ENCODE measurements at regions not wholly inside any gene's neighbourhood (a gene's known extent, or its start where the extent isn't known, plus 50 kb on each side); places are given as distances from the start of the nearest gene placed in this dataset.
"Not testable (repeated sequence)": the region's sequence is repeated elsewhere in the genome, so short reads cannot be mapped to it uniquely, and the experiment has no call there.

- Histone ChIP-seq H3K4me1 (ENCODE audit: control insufficient read depth, insufficient read depth, low read length) (peaks cover 6% of the 10 kb centered on the region), H3K27me3 (ENCODE audit: control insufficient read depth in 1 of 2, insufficient read depth in 2 of 2, low read length in 2 of 2) (no peaks in the 10 kb centered on the region), H3K4me3 (ENCODE audit: low read length in 2 of 2) (no peak overlapping the region), H3K36me3 (ENCODE audit: control insufficient read depth in 2 of 2, insufficient read depth in 2 of 2, low read length in 2 of 2) (no peaks in the 10 kb centered on the region), H3K27ac (ENCODE audit: low read length) (no peak overlapping the region), H3K9ac (ENCODE audit: low read length in 2 of 2) (no peak overlapping the region), H3K9me3 (ENCODE audit: control insufficient read depth in 2 of 2, low read length in 2 of 2) (no peaks in the 10 kb centered on the region)
Observed at GRCh38 chr7:132001146-132001545, 444.7 kb upstream of the PODXL start.

GRCh38 chr7:131999193-131999592 is 442.8 kb upstream of the PODXL start:
- Histone ChIP-seq H3K27ac (ENCODE audit: low read length) (no peak overlapping the region), H3K4me1 (ENCODE audit: control insufficient read depth, insufficient read depth, low read length) (peaks cover under 1% of the 10 kb centered on the region), H3K27me3 (ENCODE audit: control insufficient read depth in 1 of 2, insufficient read depth in 2 of 2, low read length in 2 of 2) (no peaks in the 10 kb centered on the region), H3K36me3 (ENCODE audit: control insufficient read depth in 2 of 2, insufficient read depth in 2 of 2, low read length in 2 of 2) (no peaks in the 10 kb centered on the region), H3K9me3 (ENCODE audit: control insufficient read depth in 2 of 2, low read length in 2 of 2) (no peaks in the 10 kb centered on the region), H3K9ac (ENCODE audit: low read length in 2 of 2) (no peak overlapping the region), H3K4me3 (ENCODE audit: low read length in 2 of 2) (no peak overlapping the region)

GRCh38 chr7:131995324-131995723 is 438.9 kb upstream of the PODXL start:
- Histone ChIP-seq H3K27me3 (ENCODE audit: control insufficient read depth in 1 of 2, insufficient read depth in 2 of 2, low read length in 2 of 2) (no peaks in the 10 kb centered on the region), H3K4me1 (ENCODE audit: control insufficient read depth, insufficient read depth, low read length) (no peaks in the 10 kb centered on the region), H3K36me3 (ENCODE audit: control insufficient read depth in 2 of 2, insufficient read depth in 2 of 2, low read length in 2 of 2) (no peaks in the 10 kb centered on the region), H3K27ac (ENCODE audit: low read length) (no peak overlapping the region), H3K9me3 (ENCODE audit: control insufficient read depth in 2 of 2, low read length in 2 of 2) (no peaks in the 10 kb centered on the region), H3K9ac (ENCODE audit: low read length in 2 of 2) (no peak overlapping the region), H3K4me3 (ENCODE audit: low read length in 2 of 2) (no peak overlapping the region)

- H3K4me1 ChIP-seq (ENCODE audit: control insufficient read depth, insufficient read depth, low read length); H3K27me3 ChIP-seq (ENCODE audit: control insufficient read depth in 1 of 2, insufficient read depth in 2 of 2, low read length in 2 of 2); H3K36me3 ChIP-seq (ENCODE audit: control insufficient read depth in 2 of 2, insufficient read depth in 2 of 2, low read length in 2 of 2); H3K27ac ChIP-seq (ENCODE audit: low read length); H3K9me3 ChIP-seq (ENCODE audit: control insufficient read depth in 2 of 2, low read length in 2 of 2); H3K4me3 ChIP-seq (ENCODE audit: low read length in 2 of 2); H3K9ac ChIP-seq (ENCODE audit: low read length in 2 of 2): not testable (repeated sequence)
Observed at GRCh38 chr7:131981069-131981468, 424.6 kb upstream of the PODXL start.

- not testable (repeated sequence) for H3K9me3 ChIP-seq (ENCODE audit: control insufficient read depth in 2 of 2, low read length in 2 of 2); H3K4me3 ChIP-seq (ENCODE audit: low read length in 2 of 2); H3K9ac ChIP-seq (ENCODE audit: low read length in 2 of 2); H3K27ac ChIP-seq (ENCODE audit: low read length); H3K27me3 ChIP-seq (ENCODE audit: control insufficient read depth in 1 of 2, insufficient read depth in 2 of 2, low read length in 2 of 2); H3K4me1 ChIP-seq (ENCODE audit: control insufficient read depth, insufficient read depth, low read length); H3K36me3 ChIP-seq (ENCODE audit: control insufficient read depth in 2 of 2, insufficient read depth in 2 of 2, low read length in 2 of 2)
Observed at GRCh38 chr7:131978118-131978517, 421.7 kb upstream of the PODXL start.

GRCh38 chr7:131976411-131976810 is 420.0 kb upstream of the PODXL start:
- Histone ChIP-seq H3K4me1 (ENCODE audit: control insufficient read depth, insufficient read depth, low read length) (no peaks in the 10 kb centered on the region), H3K4me3 (ENCODE audit: low read length in 2 of 2) (no peak overlapping the region), H3K9ac (ENCODE audit: low read length in 2 of 2) (no peak overlapping the region), H3K36me3 (ENCODE audit: control insufficient read depth in 2 of 2, insufficient read depth in 2 of 2, low read length in 2 of 2) (no peaks in the 10 kb centered on the region), H3K27ac (ENCODE audit: low read length) (no peak overlapping the region), H3K27me3 (ENCODE audit: control insufficient read depth in 1 of 2, insufficient read depth in 2 of 2, low read length in 2 of 2) (no peaks in the 10 kb centered on the region), H3K9me3 (ENCODE audit: control insufficient read depth in 2 of 2, low read length in 2 of 2) (no peaks in the 10 kb centered on the region)

GRCh38 chr7:131974671-131975070 is 418.2 kb upstream of the PODXL start:
- Histone ChIP-seq H3K27me3 (ENCODE audit: control insufficient read depth in 1 of 2, insufficient read depth in 2 of 2, low read length in 2 of 2) (no peaks in the 10 kb centered on the region), H3K9me3 (ENCODE audit: control insufficient read depth in 2 of 2, low read length in 2 of 2) (no peaks in the 10 kb centered on the region), H3K4me3 (ENCODE audit: low read length in 2 of 2) (no peak overlapping the region), H3K36me3 (ENCODE audit: control insufficient read depth in 2 of 2, insufficient read depth in 2 of 2, low read length in 2 of 2) (no peaks in the 10 kb centered on the region), H3K9ac (ENCODE audit: low read length in 2 of 2) (no peak overlapping the region), H3K27ac (ENCODE audit: low read length) (no peak overlapping the region), H3K4me1 (ENCODE audit: control insufficient read depth, insufficient read depth, low read length) (no peaks in the 10 kb centered on the region)

GRCh38 chr7:131972251-131972650 is 415.8 kb upstream of the PODXL start:
- H3K36me3 ChIP-seq (ENCODE audit: control insufficient read depth in 2 of 2, insufficient read depth in 2 of 2, low read length in 2 of 2): no peaks in the 10 kb centered on the region
- no peaks in the 10 kb centered on the region for H3K9me3 ChIP-seq (ENCODE audit: control insufficient read depth in 2 of 2, low read length in 2 of 2)
- no peak overlapping the region for H3K27ac ChIP-seq (ENCODE audit: low read length)
- no peak overlapping the region for H3K4me3 ChIP-seq (ENCODE audit: low read length in 2 of 2)
- H3K4me1 ChIP-seq (ENCODE audit: control insufficient read depth, insufficient read depth, low read length): peaks cover 4% of the 10 kb centered on the region
- H3K9ac ChIP-seq (ENCODE audit: low read length in 2 of 2): no peak overlapping the region
- H3K27me3 ChIP-seq (ENCODE audit: control insufficient read depth in 1 of 2, insufficient read depth in 2 of 2, low read length in 2 of 2): no peaks in the 10 kb centered on the region

GRCh38 chr7:131970602-131971001 is 414.2 kb upstream of the PODXL start:
- Histone ChIP-seq H3K27ac (ENCODE audit: low read length) (no peak overlapping the region), H3K9ac (ENCODE audit: low read length in 2 of 2) (no peak overlapping the region), H3K27me3 (ENCODE audit: control insufficient read depth in 1 of 2, insufficient read depth in 2 of 2, low read length in 2 of 2) (no peaks in the 10 kb centered on the region), H3K4me3 (ENCODE audit: low read length in 2 of 2) (no peak overlapping the region), H3K36me3 (ENCODE audit: control insufficient read depth in 2 of 2, insufficient read depth in 2 of 2, low read length in 2 of 2) (no peaks in the 10 kb centered on the region), H3K4me1 (ENCODE audit: control insufficient read depth, insufficient read depth, low read length) (peaks cover 4% of the 10 kb centered on the region), H3K9me3 (ENCODE audit: control insufficient read depth in 2 of 2, low read length in 2 of 2) (no peaks in the 10 kb centered on the region)

GRCh38 chr7:131969560-131969959 is 413.1 kb upstream of the PODXL start:
- H3K36me3 ChIP-seq (ENCODE audit: control insufficient read depth in 2 of 2, insufficient read depth in 2 of 2, low read length in 2 of 2): no peaks in the 10 kb centered on the region
- no peaks in the 10 kb centered on the region for H3K27me3 ChIP-seq (ENCODE audit: control insufficient read depth in 1 of 2, insufficient read depth in 2 of 2, low read length in 2 of 2)
- H3K9me3 ChIP-seq (ENCODE audit: control insufficient read depth in 2 of 2, low read length in 2 of 2): no peaks in the 10 kb centered on the region
- H3K9ac ChIP-seq (ENCODE audit: low read length in 2 of 2): no peak overlapping the region
- H3K4me3 ChIP-seq (ENCODE audit: low read length in 2 of 2): no peak overlapping the region
- H3K27ac ChIP-seq (ENCODE audit: low read length): no peak overlapping the region
- peaks cover 4% of the 10 kb centered on the region for H3K4me1 ChIP-seq (ENCODE audit: control insufficient read depth, insufficient read depth, low read length)

- no peaks in the 10 kb centered on the region for H3K36me3 ChIP-seq (ENCODE audit: control insufficient read depth in 2 of 2, insufficient read depth in 2 of 2, low read length in 2 of 2)
- no peak overlapping the region for H3K4me3 ChIP-seq (ENCODE audit: low read length in 2 of 2)
- H3K4me1 ChIP-seq (ENCODE audit: control insufficient read depth, insufficient read depth, low read length): peaks cover 4% of the 10 kb centered on the region
- H3K27me3 ChIP-seq (ENCODE audit: control insufficient read depth in 1 of 2, insufficient read depth in 2 of 2, low read length in 2 of 2): no peaks in the 10 kb centered on the region
- H3K9ac ChIP-seq (ENCODE audit: low read length in 2 of 2): no peak overlapping the region
- no peak overlapping the region for H3K27ac ChIP-seq (ENCODE audit: low read length)
- H3K9me3 ChIP-seq (ENCODE audit: control insufficient read depth in 2 of 2, low read length in 2 of 2): no peaks in the 10 kb centered on the region
Observed at GRCh38 chr7:131967216-131967730, 410.8 kb upstream of the PODXL start.
